ENCODE measurements at regions not wholly inside any gene's neighbourhood (a gene's known extent, or its start where the extent isn't known, plus 50 kb on each side); places are given as distances from the start of the nearest gene placed in this dataset.

DNA sequence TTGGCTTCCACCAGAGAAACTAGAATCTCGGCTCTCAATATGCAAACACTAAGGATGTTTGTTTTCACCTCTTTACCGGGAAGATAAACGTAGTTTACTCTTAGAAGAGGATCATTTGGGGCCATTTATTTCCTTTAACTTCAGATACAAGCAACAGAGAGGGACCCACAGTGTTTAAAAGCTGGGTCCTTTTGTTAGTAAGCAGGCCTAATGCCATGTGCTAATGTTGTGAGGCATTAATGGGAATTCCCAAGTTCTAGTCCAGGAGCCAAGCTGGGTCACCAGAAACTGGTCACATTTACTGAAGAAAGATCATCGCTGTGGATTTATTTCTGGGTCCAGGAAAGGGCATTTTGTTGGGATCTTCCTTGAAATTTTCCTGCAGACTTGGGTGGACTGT lies 78.1 kb upstream of the ADAMTS9 start:
- H3K79me2 ChIP-seq: no peaks in the 10 kb centered on the region
- H2AFZ ChIP-seq: no peak overlapping the region
- TF ChIP-seq, protein P1, sequence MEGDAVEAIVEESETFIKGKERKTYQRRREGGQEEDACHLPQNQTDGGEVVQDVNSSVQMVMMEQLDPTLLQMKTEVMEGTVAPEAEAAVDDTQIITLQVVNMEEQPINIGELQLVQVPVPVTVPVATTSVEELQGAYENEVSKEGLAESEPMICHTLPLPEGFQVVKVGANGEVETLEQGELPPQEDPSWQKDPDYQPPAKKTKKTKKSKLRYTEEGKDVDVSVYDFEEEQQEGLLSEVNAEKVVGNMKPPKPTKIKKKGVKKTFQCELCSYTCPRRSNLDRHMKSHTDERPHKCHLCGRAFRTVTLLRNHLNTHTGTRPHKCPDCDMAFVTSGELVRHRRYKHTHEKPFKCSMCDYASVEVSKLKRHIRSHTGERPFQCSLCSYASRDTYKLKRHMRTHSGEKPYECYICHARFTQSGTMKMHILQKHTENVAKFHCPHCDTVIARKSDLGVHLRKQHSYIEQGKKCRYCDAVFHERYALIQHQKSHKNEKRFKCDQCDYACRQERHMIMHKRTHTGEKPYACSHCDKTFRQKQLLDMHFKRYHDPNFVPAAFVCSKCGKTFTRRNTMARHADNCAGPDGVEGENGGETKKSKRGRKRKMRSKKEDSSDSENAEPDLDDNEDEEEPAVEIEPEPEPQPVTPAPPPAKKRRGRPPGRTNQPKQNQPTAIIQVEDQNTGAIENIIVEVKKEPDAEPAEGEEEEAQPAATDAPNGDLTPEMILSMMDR (IDR thresholded peaks at IDR 0.05): no peak
- no peaks in the 10 kb centered on the region for H3K36me3 ChIP-seq (ENCODE audit: control insufficient read depth, insufficient read depth, low read length)
- H3K9me3 ChIP-seq (ENCODE audit: control insufficient read depth, low read length): no peaks in the 10 kb centered on the region
- H3K27ac ChIP-seq: no peak overlapping the region
- no peak overlapping the region for H3K4me2 ChIP-seq (ENCODE audit: low read length)
- H3K4me3 ChIP-seq (ENCODE audit: low read depth, low read length): no peak overlapping the region
- H3K9ac ChIP-seq: no peak overlapping the region
- H3K4me1 ChIP-seq: no peaks in the 10 kb centered on the region
- no peaks in the 10 kb centered on the region for H3K27me3 ChIP-seq (ENCODE audit: control insufficient read depth, insufficient read depth, low read length)

GRCh38 chr3:64764386-64764929 lies 76.7 kb upstream of the ADAMTS9 start:
- TF ChIP-seq, protein P1 (IDR thresholded peaks at IDR 0.05): no peak
- Histone ChIP-seq H3K36me3 (ENCODE audit: control insufficient read depth, insufficient read depth, low read length) (no peaks in the 10 kb centered on the region), H3K4me1 (no peaks in the 10 kb centered on the region)

DNA sequence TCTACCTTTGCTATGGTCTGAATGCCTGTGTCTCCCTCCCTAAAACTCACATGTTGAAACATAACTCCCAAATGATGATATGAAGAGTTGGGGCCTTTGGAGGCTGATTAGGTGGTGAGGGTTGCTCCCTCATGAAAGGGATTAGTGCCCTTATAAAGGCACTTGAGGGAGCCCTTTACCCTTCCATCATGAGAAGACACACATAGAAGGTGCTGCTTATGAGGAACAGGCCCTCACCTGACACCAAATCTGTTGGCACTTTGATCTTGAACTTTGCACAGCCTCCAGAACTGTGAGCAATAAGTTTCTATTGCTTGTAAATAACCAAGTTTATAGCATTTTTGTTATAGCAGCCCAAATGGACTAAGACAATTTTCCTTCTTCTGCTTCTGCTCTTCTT lies 76.2 kb upstream of the ADAMTS9 start:
- Histone ChIP-seq H3K9ac (no peak overlapping the region), H3K27ac (no peak overlapping the region), H3K79me2 (no peaks in the 10 kb centered on the region), H3K36me3 (ENCODE audit: control insufficient read depth, insufficient read depth, low read length) (no peaks in the 10 kb centered on the region), H3K9me3 (ENCODE audit: control insufficient read depth, low read length) (no peaks in the 10 kb centered on the region), H3K27me3 (ENCODE audit: control insufficient read depth, insufficient read depth, low read length) (no peaks in the 10 kb centered on the region), H3K4me1 (no peaks in the 10 kb centered on the region), H3K4me2 (ENCODE audit: low read length) (no peak overlapping the region), H2AFZ (no peak overlapping the region), H3K4me3 (ENCODE audit: low read depth, low read length) (no peak overlapping the region)
- TF ChIP-seq, protein P1 (IDR thresholded peaks at IDR 0.05): no peak

More at GRCh38 chr3:64764386-64764929, 76.7 kb upstream of the ADAMTS9 start:
- Histone ChIP-seq H2AFZ (no peak overlapping the region), H3K9ac (no peak overlapping the region), H3K9me3 (ENCODE audit: control insufficient read depth, low read length) (no peaks in the 10 kb centered on the region), H3K27me3 (ENCODE audit: control insufficient read depth, insufficient read depth, low read length) (no peaks in the 10 kb centered on the region), H3K27ac (no peak overlapping the region), H3K4me3 (ENCODE audit: low read depth, low read length) (no peak overlapping the region), H3K4me2 (ENCODE audit: low read length) (no peak overlapping the region), H3K79me2 (no peaks in the 10 kb centered on the region)

DNA sequence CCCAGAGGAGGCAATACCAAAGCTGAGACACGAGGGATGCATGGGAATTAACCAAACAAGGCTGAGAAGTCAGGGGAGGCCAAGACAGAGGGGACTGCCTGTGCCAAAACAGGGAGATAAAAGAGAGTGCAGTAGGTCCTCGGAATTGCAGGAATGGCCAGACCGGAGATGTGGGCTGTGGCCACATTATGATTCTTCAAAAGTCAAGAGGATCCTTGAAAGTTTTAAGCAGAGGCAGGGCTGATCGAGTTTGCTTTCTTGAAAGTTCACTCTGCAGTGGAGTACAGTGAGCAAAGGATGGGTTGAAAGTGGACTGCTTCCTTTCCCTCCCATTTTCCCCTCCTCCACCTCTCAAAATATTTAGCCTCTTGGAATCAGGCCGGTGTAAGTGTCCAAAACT lies 73.9 kb upstream of the ADAMTS9 start:
- no peak overlapping the region for H3K27ac ChIP-seq
- H3K9ac ChIP-seq: no peak overlapping the region
- H3K4me2 ChIP-seq (ENCODE audit: low read length): no peak overlapping the region
- no peaks in the 10 kb centered on the region for H3K79me2 ChIP-seq
- TF ChIP-seq, protein P1 (IDR thresholded peaks at IDR 0.05): no peak
- no peaks in the 10 kb centered on the region for H3K36me3 ChIP-seq (ENCODE audit: control insufficient read depth, insufficient read depth, low read length)
- no peak overlapping the region for H3K4me3 ChIP-seq (ENCODE audit: low read depth, low read length)
- H3K27me3 ChIP-seq (ENCODE audit: control insufficient read depth, insufficient read depth, low read length): no peaks in the 10 kb centered on the region
- H2AFZ ChIP-seq: no peak overlapping the region
- H3K4me1 ChIP-seq: no peaks in the 10 kb centered on the region
- H3K9me3 ChIP-seq (ENCODE audit: control insufficient read depth, low read length): no peaks in the 10 kb centered on the region

DNA sequence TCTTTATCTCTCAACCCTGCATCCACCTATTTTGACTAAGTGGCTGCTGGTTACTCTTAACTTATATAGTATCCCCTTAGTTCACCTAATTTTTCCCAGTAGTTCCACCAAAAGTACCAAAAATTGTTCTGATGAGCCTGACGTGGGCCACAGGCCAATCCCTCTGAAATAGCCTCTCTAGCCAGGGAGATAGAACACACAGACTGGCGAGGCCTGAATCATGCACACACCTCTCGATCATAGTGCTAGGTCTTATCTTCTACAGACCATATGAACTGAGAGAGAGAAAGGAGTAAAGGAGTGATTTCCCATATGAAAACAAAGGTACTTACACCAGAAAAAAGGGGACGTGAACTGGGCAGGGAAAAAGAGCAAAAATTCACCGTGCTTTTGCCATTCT lies 72.5 kb upstream of the ADAMTS9 start:
- no peak overlapping the region for H3K27ac ChIP-seq
- H3K36me3 ChIP-seq (ENCODE audit: control insufficient read depth, insufficient read depth, low read length): no peaks in the 10 kb centered on the region
- H3K4me3 ChIP-seq (ENCODE audit: low read depth, low read length): no peak overlapping the region
- TF ChIP-seq, protein P1 (IDR thresholded peaks at IDR 0.05): no peak
- no peaks in the 10 kb centered on the region for H3K27me3 ChIP-seq (ENCODE audit: control insufficient read depth, insufficient read depth, low read length)
- H3K9ac ChIP-seq: no peak overlapping the region
- H2AFZ ChIP-seq: no peak overlapping the region
- no peaks in the 10 kb centered on the region for H3K9me3 ChIP-seq (ENCODE audit: control insufficient read depth, low read length)
- H3K4me2 ChIP-seq (ENCODE audit: low read length): no peak overlapping the region
- H3K4me1 ChIP-seq: no peaks in the 10 kb centered on the region
- no peaks in the 10 kb centered on the region for H3K79me2 ChIP-seq

All from parathyroid adenoma (tissue), 2 donors.